HG03139 (cell line): ENCODE measurements at regions not wholly inside any gene's neighbourhood (a gene's known extent, or its start where the extent isn't known, plus 50 kb on each side); places are given as distances from the start of the nearest gene placed in this dataset.

Experiments used
- ATAC-seq: cut with Tn5 transposase; IDR thresholded peaks from one replicate; pipeline ENCODE4 v1.9.1; 2021; ENCODE audit not compliant: unreplicated experiment

- ATAC-seq = no peak
These were observed 81.1 kb upstream of the HS6ST1 start for GRCh38 chr2:128399690-128400291.

- no peak for ATAC-seq
These were observed 83.0 kb upstream of the HS6ST1 start for GRCh38 chr2:128401680-128402079.

GRCh38 chr2:128402911-128403670, 84.4 kb upstream of the HS6ST1 start:
- no peak for ATAC-seq

- ATAC-seq = no peak
These were observed 85.4 kb upstream of the HS6ST1 start for GRCh38 chr2:128403814-128404708.

- ATAC-seq = no peak
These were observed 86.2 kb upstream of the HS6ST1 start for GRCh38 chr2:128404709-128405466.

- no peak for ATAC-seq
These were observed 86.8 kb upstream of the HS6ST1 start for GRCh38 chr2:128405467-128405900.

GRCh38 chr2:128405981-128406613, 87.4 kb upstream of the HS6ST1 start:
- no peak for ATAC-seq

GRCh38 chr2:128406736-128407554, 88.3 kb upstream of the HS6ST1 start:
- no peak for ATAC-seq

GRCh38 chr2:128408349-128409305, 90.0 kb upstream of the HS6ST1 start:
- no peak for ATAC-seq

GRCh38 chr2:128409326-128410034, 90.8 kb upstream of the HS6ST1 start:
- ATAC-seq = no peak

- no peak for ATAC-seq
These were observed 91.5 kb upstream of the HS6ST1 start for GRCh38 chr2:128410035-128410757.

GRCh38 chr2:128410758-128411215, 92.1 kb upstream of the HS6ST1 start:
- no peak for ATAC-seq

GRCh38 chr2:128411431-128411830, 92.8 kb upstream of the HS6ST1 start:
- no peak for ATAC-seq

GRCh38 chr2:128412181-128412871, 93.7 kb upstream of the HS6ST1 start:
- ATAC-seq = no peak

GRCh38 chr2:128413014-128413717, 94.5 kb upstream of the HS6ST1 start:
- ATAC-seq = no peak
